Kidney capillary endothelial cell (primary cell): ENCODE measurements at regions not wholly inside any gene's neighbourhood (a gene's known extent, or its start where the extent isn't known, plus 50 kb on each side); places are given as distances from the start of the nearest gene placed in this dataset.
"Not testable (repeated sequence)": the region's sequence is repeated elsewhere in the genome, so short reads cannot be mapped to it uniquely, and the experiment has no call there.

ENCODE experiments used
- DNase-seq: peaks from one replicate; pipeline ENCODE4 v3.0.0-alpha.2; 2018; ENCODE audit warnings: low spot score

DNA sequence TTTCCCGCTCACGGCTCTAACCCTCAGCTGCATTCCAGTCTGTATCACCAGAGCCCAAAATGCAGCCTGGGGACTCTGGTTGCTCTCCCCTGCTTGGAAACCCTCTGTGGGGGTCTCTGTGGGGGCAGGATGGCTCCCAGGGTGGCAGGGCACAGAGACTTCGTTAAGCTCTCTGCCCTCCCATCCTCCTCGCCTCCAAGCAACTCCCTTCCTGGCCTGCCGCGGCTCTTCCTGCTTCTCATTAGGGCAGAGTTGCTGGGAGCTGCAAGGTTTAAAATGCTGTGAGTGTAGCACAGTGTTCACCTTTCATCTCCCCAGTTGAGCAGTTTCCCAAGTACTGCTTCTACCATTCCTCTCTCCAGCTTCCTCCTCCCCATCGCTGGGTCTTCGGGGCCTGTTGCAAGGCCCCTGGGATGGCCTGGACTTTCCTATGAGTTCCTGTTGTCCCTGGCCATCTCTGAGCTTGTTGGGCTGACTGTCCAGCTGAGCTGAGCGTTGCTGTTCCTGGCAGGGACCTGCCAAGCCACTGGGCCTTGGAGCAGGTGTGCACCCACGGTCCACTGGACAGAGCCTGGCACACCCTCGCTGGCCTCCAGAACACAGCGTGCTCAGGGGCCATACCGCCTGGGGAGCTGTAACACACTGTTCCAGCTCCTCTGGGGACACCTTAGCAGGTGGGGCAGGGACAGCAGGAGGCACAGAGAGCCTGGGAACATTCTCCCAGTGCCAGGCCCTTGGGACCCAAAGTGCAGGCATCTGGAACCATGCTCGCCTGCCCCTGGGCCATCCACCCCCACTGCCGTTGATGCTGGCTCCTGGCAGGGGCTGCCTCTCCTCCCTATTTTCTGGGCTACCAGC is 188.4 kb downstream of the C9orf50 start:
- DNase-seq, result no peak

DNA sequence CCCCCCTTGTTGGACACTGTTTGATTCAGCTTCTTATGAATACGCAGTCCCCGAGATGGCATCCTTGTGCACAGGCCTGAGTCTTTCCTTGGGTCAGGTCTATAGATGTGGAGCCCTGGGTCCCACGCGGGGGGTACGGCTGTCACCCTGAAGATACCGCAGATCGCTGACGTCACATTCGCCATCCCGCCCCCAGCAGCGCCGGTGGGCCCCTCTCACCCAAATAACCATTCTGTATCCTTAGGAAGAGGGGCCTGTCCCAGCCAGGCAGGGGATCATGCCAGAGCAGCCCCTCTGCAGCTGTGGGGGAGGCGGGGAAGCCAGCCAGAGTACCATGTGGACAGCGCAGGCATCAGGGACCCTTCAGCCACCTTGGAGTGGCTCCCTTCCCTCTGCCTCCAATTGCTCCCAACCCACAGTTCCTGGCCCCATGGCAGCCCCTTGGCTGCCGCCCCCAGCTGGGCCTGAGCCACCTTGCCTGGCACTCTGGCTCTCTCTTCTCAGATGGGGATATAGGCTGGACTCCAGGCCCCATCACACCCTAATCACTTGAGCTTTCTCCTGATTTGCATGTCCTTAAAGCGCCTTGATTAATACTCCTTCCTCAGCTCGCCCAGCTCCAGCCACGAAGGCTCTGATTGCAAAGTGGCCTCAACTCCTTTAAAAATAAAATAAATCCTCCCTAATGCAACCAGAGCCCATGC is 189.8 kb downstream of the C9orf50 start:
- no peak for DNase-seq

DNA sequence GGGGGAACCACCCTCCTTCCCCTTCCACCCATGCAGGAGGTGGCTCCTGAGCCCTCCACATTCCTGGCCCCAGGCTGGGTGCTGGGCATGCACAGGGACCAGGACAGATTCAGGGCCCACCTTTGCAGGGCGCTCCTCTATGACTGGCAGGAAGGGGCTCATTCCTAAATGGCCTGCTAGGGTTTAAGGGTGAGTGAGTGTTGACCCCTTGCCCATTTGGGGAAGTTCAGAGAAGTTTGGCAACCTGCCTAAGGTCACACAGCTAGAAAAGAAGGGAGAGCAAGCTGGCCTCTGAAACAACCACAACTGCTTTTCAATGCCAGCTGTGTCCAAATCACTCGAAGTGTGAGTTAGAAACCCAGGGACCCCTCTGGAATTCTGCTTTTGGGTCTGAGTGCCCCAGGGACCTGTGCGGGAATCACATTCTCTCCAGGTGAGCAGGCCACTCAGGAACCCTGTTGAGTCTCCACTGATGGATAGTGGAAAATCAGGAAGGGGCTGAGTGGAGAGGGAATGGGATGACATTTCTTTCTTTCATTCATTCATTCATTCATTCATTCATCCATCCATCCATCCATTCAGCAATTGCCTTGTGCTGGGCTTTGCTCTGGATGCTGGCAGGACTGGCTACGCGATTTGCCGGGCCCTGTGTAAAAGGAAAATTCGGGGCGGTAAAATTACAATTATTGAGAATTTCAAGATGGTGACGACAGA is 191.9 kb downstream of the C9orf50 start:
- DNase-seq, result no peak

DNA sequence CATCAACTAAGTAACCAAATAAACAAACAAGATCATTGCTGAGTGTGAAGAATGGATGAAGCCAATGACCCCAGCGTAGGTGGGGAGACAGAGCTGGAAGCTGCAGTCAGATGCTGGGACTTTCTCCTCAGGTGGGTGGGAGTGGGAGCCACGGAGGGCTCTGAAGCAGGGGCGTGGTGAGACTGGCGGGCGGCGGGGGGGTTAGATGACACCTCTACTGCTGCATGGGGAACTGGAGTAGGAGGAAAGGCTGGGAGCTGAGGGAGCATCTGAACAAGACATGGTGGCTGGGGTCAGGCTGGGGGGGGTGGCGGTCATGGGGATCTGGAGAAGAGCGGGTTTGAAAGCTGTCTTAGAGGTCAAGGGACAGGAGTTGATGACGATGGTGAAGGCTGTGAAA is 193.8 kb downstream of the C9orf50 start:
- DNase-seq, result no peak

DNA sequence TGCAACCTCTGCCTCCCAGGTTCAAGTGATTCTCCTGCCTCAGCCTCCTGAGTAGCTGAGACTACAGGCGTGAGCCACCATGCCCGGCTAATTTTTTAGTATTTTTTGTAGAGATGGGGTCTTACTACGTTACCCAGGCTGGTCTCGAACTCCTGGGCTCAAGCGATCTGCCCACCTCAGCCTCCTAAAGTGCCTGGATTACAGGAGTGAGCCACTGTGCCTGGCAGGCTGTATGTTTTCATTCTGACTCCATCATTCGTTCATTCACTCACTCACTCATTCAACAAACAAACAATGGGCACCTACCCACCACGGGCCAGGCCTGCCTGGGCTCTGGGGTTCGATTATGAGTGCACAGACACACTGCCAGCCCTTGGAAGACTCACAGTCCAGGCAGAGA is 197.1 kb downstream of the C9orf50 start:
- DNase-seq, result not testable (repeated sequence)

DNA sequence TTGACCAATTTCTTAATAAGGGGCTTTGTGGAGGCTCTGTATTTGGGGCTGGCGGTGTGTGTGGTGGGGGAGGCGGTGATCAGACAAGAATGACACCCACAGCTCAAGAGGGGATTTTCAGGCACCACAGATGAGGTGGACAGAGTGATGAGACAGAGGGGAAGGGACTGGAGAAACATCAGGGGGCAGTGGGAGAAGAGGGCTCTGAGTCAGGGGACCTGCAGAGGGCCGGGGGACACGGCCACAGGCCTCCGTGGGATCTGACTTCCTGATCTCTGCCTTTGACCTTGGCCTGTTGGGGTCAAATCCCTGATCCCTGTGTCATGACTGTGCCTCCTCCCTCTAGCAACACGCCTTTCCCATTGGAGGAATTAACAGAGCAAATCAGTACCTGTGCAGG is 197.7 kb downstream of the C9orf50 start:
- no peak for DNase-seq

DNA sequence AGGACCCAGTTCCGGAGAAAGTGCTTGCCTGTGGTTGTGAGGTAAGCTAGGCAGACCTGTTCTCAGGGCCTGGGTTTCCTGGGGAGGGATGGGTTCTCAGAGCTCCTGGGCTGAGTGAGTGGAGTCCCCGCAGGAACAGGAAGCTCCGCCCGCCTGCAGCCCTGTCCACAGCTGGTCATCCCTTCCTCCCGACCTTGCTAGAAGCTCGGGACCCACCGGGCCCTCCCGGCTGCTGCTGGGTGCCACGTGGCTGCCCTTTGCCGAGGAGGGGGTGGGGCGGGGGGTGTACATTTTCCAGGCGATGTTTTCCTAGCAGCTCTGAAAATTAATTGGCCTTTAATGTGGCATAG is 198.1 kb downstream of the C9orf50 start:
- peak; percentile 52 for DNase-seq

DNA sequence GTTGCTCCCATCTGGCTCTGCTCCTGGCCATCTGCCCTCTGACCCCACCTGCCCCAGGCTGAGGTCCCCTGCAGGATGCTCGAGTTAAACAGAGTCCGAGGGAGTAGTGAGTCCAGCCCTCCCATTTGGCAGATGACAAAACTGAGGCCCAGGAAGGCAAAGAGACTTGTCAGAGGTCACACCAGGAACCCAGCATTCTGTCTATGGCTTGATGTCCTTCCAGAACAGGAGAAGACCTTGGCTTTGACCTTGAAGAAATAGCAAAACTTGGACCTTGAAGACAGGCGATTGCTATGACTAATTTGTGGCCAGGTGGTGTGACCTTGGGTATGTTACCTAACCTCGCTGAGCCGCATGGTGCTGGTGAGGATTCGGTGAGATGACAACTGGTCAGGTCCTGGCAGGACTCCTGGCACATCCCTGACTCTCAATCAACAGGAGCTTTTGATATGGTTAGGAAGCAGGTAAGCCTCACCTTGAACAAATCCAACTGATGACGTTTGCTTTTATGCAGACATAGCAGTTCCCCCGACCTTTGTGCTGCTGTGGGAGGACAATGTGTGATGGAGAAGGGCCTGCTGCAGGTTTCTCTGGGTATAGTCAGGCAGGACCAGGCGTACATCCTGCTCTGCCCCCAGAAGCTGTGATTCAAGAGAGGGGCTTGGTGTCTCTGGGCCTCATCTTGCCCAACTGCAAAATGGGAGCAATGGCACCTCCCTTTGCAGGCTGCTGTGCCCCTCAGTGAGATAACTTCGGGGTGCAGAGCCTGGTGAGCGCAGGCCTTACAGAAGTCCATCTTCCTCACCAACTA is 198.7 kb downstream of the C9orf50 start:
- no peak for DNase-seq

DNA sequence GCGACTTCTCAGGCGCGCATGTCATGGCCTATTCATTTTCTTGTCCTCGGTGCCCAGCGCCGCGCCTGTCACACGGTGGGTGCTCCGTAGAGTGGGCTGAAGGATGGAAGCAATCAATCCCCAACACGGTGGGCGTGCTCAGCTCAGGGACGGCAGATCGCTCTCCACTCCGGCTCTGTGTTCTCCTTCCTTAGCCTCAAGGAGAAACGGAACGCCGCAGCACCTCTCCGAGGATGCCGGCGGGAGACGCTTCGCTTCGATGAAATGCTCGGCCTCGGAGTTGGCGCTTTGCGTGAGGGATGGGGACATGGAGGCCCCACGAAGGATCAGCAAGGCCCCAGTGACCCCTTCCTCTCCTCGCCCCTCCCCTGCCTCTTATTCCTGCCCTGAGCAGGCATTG is 199.5 kb downstream of the C9orf50 start:
- DNase-seq, result no peak

DNA sequence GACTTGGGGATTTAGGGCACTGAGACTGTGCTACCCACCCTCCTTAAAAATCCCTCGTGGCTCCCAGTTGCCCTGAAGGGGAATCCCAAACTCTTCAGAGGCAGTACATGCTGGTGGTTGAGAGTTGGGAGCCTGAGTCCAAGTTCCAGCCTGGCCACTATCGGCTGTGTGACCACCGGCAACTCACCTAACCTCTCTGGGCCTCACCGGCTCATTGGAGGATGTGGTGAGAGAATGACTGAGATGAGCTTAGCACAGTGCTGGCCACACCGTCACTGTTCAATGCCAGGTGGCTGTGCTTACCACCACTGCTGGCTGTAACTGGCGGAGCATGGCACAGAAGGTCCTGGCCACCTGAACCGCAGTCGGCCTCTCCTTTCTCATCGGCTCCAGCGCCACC is 200.2 kb downstream of the C9orf50 start:
- no peak for DNase-seq

DNA sequence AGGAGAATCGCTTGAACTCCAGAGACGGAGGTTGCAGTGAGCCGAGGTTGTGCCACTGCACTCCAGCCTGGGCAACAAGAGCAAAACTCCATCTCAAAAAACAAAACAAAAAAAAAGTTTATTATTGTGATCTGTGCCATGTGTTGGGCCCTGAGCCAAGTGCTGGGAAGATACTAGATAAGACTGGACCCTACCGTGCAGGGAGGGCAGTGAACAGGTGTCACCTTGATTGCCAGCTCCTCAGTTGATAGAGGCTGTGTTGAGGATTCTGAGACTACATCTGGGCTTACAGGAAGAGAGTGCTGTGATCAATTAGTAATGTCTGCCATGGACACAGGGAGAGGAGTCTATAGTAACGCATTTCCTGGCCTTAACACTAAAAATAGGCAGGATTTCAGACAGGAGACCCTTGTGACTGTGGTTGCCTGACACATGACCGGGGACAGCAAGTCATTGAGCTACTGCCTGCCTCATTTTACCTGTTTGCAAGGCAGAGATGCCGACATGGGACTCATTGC is 201.5 kb downstream of the C9orf50 start:
- DNase-seq, result peak; percentile 30

DNA sequence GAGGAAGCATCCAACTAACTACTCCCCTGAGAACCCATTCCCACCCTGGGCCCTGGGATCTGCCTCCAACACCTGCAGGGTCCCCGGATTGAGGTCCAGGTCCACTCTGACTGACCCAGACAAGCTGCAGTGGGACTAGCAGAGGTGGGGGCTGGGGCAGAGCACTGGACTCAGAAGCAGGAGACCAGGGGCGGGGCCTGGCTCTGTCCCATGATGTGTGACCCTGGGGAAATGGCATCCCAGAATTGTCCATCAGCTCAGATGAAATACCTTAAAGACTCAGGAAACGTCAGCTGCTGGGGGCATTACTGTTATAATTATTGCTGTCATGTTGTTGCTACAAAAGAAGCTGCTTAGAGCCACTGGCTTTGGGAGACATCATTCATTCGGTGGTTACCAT is 202.4 kb downstream of the C9orf50 start:
- no peak for DNase-seq

DNA sequence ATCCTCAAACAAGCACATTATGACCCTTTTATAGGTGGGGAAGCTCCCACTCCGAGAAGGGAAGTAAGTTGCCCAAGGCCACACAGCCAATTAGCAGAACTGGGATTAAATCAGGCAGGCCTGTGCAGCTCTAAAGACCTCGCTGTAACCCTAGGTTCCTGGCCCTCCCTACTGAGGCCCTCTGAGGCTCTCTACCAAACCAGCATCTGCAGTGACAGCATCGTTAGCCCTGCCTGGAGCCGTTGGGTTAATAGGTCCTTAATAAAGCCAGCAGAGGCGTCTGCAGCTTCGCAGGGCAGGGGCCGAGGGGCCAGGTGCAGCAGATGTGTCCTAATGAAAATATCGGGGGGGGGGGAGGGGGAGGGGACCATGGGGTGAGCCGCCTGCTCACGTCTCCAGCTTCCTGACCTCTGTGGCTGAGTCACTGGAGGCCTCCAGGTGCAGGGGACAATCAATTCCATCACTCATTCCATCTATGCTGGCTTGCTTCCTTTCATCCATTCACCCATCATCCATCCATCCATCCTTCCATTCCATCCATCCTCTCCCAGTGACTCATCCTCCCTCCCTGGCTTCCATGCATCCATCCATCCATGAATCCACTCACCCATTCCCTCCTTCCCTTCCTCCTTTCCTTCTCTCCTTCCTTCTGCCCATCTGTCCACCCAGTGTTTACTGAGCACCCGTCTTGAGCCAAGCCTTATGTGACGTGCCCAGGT is 203.9 kb downstream of the C9orf50 start:
- no peak for DNase-seq

DNA sequence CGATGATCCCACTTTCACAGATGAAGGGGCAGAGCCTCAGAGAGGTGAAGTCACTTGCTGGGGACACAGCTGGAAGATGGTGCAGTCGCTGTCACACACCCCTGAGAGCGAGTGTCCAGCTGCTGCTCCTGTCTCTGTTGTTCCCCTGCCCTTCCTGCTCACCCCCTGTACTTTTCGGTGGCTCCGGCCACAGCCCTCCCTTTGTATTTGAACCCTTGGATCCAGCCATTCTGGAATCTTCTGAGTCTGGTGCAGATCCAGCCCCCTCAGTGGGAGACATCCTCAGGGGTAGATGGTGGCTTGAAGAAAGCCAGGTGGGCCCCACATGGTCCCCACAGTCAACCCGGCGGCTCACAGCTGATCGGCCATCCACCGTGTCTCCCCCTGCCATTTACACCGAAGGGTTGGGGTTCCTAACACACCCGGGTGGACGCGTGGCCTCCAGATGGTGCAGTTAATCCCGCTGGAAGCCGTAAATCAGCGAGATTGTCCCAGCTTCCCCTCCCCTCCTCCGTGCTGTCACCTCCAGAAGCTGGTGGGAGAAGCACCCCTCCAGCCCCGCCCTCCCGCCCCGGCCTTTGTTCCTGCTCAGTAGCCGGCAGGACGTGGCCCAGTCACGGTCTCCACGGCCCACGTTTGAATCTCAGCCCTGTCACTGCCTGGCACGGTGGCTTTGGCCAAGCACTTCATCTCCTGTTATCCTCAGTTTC is 204.8 kb downstream of the C9orf50 start:
- peak; percentile 30 for DNase-seq

DNA sequence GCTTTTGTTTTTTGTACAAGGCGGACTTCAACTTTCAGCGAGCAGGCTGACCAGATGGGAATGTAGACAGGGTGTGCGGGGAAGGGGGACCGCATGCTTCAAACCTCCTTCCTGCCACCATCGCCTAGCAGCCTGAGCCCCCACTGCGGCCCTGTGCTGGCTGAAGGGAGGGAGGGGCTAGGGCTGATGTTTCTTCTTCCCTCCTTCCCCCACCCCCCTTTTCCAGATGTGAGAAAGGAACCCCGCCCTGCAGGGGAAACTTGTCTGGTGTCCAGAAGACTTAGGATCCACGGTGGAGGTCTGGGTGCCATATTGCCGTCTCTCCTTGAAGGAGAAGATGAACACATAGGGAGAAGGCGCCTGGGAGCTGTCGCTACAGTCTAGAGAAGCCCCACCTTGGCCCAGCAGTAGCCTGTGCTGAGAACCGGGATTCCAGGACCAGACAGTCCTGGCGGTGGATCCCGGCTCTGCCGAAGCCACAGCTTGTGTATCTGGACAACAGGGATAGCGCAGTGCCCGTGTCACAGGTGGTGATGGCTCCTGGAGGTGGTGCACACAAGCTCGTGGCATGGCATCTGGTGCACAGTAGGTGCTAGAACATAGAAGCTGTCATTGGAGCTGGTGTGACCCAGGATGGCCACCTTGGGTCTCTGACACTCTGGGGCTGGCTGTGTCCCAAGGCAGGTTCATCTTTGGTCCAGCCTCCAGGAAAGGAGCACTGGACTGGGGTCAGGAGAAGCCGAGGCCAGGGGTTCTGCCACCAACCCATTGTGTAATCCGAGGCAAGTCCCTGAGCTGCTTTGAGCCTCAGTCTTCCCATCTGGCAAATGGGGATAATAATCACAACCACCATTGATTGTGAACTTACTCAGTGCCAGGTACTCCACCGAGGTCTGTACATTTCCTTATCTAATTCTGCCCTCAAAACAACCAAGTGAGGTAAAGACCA is 205.6 kb downstream of the C9orf50 start:
- no peak for DNase-seq

DNA sequence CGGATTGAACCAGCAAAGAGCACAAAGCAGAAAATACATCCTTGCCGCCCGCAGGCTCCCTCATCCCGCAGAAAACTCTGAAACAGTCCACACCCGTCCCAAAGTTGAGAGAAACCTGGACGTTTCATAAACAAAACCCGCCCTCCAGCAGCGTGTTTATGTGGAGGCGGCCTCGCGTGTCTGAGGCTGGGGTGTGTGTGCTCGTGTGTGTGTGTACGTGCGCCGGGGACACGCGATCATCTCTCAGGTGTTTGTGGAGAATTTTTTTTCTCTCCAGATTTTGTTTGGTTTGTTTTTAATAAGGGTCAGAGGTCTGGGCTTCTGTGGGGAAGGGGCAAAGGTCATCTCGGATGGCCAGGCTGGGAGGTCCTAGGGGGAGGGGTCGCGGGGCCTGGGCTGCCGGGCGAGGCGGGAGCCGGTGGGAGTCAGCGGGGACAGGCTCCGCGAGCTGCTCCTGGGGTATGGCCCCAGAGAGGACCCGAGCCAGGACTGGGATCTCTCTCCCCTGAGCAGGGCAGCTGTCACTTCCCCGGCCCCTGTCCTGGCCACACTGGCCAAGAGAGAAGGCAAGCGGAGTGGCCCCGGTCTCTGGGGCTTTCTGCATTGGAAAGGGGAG is 206.4 kb downstream of the C9orf50 start:
- DNase-seq, result peak; percentile 15

DNA sequence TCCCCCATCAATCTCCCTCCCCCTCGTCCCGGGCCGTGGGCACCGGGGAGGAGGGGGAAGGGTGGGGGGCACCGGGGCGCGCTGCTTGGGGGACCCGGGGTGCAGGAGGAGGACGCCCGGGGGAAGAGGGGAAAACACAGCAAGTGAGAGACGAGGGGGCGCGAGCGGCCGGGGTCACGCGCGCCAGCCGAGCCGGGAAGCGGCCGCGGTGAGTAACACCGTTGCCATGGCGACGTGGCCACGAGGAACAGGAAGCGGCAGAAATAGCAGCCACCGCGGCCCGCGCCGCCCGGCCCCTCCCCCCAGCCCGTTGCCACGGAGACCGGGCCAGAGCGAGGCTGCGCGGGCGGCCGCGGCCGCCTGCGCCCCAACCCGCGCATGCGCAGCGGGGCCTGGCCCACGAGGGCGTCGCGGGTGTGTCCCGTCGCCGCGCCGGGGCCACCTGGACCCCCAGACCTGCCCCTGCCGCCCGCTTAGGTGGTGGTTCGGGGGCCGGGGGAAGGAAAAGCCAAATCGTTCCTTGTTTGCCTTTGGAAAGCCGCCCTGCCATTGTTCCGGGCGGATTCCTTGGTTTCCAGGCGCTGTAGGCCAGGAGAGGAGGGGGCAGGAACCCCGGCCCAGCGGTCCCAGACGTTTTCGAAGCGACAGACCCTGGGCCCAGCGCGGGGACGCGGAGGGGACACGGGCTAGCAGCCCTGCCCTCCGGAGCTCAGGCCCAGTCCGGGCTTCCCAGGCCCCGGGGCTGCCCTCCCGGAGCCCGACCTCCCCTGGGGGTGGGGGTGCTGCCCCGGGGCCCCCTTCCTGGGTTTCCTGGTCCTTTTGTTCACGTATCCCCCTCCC is 207.1 kb downstream of the C9orf50 start:
- peak; percentile 94 for DNase-seq
